Pancreas (tissue), 10 donors: ENCODE measurements at regions not wholly inside any gene's neighbourhood (a gene's known extent, or its start where the extent isn't known, plus 50 kb on each side); places are given as distances from the start of the nearest gene placed in this dataset.

Experiments
- ATAC-seq, 4 donors: fragments of 200-7000 bp; cut with Tn5 transposase; one replicate each; pipeline versions ENCODE4 v1.8.0 to v1.9.1; 2020; ENCODE audit warnings: mild to moderate bottlenecking in 4 of 4, moderate library complexity in 4 of 4
- DNase-seq, 6 donors: peaks; one replicate each; pipeline ENCODE4 v3.0.0-alpha.2; 2020
- FAIRE-seq: peaks from 2 replicates; lab custom pipeline; 2012; peaks lifted over from hg19 to GRCh38; lab: Jason Lieb, UNC
- H3K27ac ChIP-seq, 4 donors: fragments of 200-600 bp; sonication (generic); 1 replicate in 3 of 4; 2 replicates in 1 of 4; pipeline versions ENCODE4 v1.5.0 to v1.8.0; 2020
- H3K27me3 ChIP-seq, 4 donors: fragments of 200-600 bp; one replicate each; pipeline ENCODE4 v1.8.0; 2021
- H3K36me3 ChIP-seq, 3 donors: fragments of 200-600 bp; sonication (generic) in 1 of 3; one replicate each; pipeline versions ENCODE4 v1.5.0 to v1.8.0; 2020 to 2021
- H3K4me1 ChIP-seq, 3 donors: fragments of 200-600 bp; one replicate each; pipeline ENCODE4 v1.8.0; 2021
- H3K4me3 ChIP-seq, 4 donors: fragments of 200-600 bp; sonication (generic) in 2 of 4; one replicate each; pipeline versions ENCODE4 v1.5.0 to v1.8.0; 2020 to 2021
- H3K9me3 ChIP-seq, 4 donors: fragments of 200-600 bp; one replicate each; pipeline ENCODE4 v1.8.0; 2021
- CTCF ChIP-seq, 4 donors: fragments of 200-600 bp; sonication (generic) in 3 of 4; IDR thresholded peaks; one replicate each; pipeline versions ENCODE4 v1.5.0 to v1.8.0; 2021; ENCODE audit warnings: antibody characterized with exemption in 4 of 4
- WGBS, 2 donors: extraction: QIAGEN DNeasy Blood & Tissue Kit; methylation state at CpG; one replicate each; pipeline ENCODE4 v1.1.7; 2013; 5-methylcytosine and 5-hydroxymethylcytosine counted together
- intact Hi-C, 3 donors: fragments of 100-400 bp; cut with DNase I; formaldehyde crosslinking; loops; one replicate each; pipeline versions ENCODE4 v1.11.1 to v1.14.2; 2022
- donor health status: healthy with polysubstance abuse.
- donor health status: DM: no; HTN: no; CAD: no; lungs with moderate emphysema.
- donor health status: DM: no; HTN: no; CAD: no.
- donor health status: control.
- donor health status: control.
- donor health status: Bipolar disorder and iron deficiency.
- donor health status: DM: yes; HTN: yes; CAD: no.
- donor health status: DM: no; HTN: no; CAD: no.
- donor health status: DM: no; HTN: no; CAD: no.
- donor health status: DM: yes; HTN: yes; CAD: no.

- no peak for TF ChIP-seq CTCF (IDR thresholded peaks at IDR 0.05)
- no peak for DNase-seq
- no peak for ATAC-seq
- intact Hi-C loops = no loop called here
- Histone ChIP-seq H3K4me3 (no peak overlapping the region), H3K36me3 (no peaks in the 10 kb centered on the region), H3K4me1 (no peaks in the 10 kb centered on the region), H3K27ac (no peak overlapping the region), H3K27me3 (no peaks in the 10 kb centered on the region), H3K9me3 (no peaks in the 10 kb centered on the region)
- FAIRE-seq = no peak
- 7 to 11% methylated on average over 2 of the region's 2 CpGs for WGBS, 2 donors
These were observed 457.7 kb upstream of the SYT1 start for GRCh38 chr12:78406828-78407227.

- no peaks in the 10 kb centered on the region for H3K9me3 ChIP-seq
- H3K27me3 ChIP-seq = no peaks in the 10 kb centered on the region
- no peak for ATAC-seq
- no peak for FAIRE-seq
- H3K36me3 ChIP-seq = no peaks in the 10 kb centered on the region
- WGBS, 2 donors = 56 to 57% methylated on average over 2 of the region's 2 CpGs
- intact Hi-C loops = no loop called here
- no peak for DNase-seq
- TF ChIP-seq CTCF (IDR thresholded peaks at IDR 0.05) = no peak
- H3K4me3 ChIP-seq = no peak overlapping the region
- H3K4me1 ChIP-seq = no peaks in the 10 kb centered on the region
- H3K27ac ChIP-seq = no peak overlapping the region
These were observed 456.9 kb upstream of the SYT1 start for GRCh38 chr12:78407722-78408121.

- intact Hi-C loops = no loop called here
- no peaks in the 10 kb centered on the region for H3K9me3 ChIP-seq
- H3K27me3 ChIP-seq = no peaks in the 10 kb centered on the region
- no peaks in the 10 kb centered on the region for H3K4me1 ChIP-seq
- TF ChIP-seq CTCF (IDR thresholded peaks at IDR 0.05) = no peak
- no peak for FAIRE-seq
- WGBS, 2 donors = 70% methylated on average over 1 of the region's 1 CpG
- ATAC-seq = no peak
- H3K27ac ChIP-seq = no peak overlapping the region
- H3K4me3 ChIP-seq = no peak overlapping the region
- no peak for DNase-seq
- H3K36me3 ChIP-seq = no peaks in the 10 kb centered on the region
These were observed 450.5 kb upstream of the SYT1 start for GRCh38 chr12:78414071-78414470.

GRCh38 chr12:78418919-78419318 is 445.7 kb upstream of the SYT1 start:
- no peak for DNase-seq
- WGBS, 2 donors = 30 to 62% methylated on average over 2 of the region's 2 CpGs
- TF ChIP-seq CTCF (IDR thresholded peaks at IDR 0.05) = no peak

GRCh38 chr12:78419513-78419912 is 445.1 kb upstream of the SYT1 start:
- H3K36me3 ChIP-seq = no peaks in the 10 kb centered on the region
- DNase-seq (no peak), ATAC-seq (no peak), FAIRE-seq (no peak)
- 70 to 81% methylated on average over 3 of the region's 3 CpGs for whole genome bisulfite sequencing, 2 donors
- no peaks in the 10 kb centered on the region for H3K4me1 ChIP-seq
- intact Hi-C loops = no loop called here
- no peaks in the 10 kb centered on the region for H3K27me3 ChIP-seq
- no peak overlapping the region for H3K27ac ChIP-seq
- no peak overlapping the region for H3K4me3 ChIP-seq
- no peaks in the 10 kb centered on the region for H3K9me3 ChIP-seq
- TF ChIP-seq CTCF (IDR thresholded peaks at IDR 0.05) = no peak

More at GRCh38 chr12:78418919-78419318, 445.7 kb upstream of the SYT1 start:
- Histone ChIP-seq H3K36me3 (no peaks in the 10 kb centered on the region), H3K9me3 (no peaks in the 10 kb centered on the region), H3K4me1 (no peaks in the 10 kb centered on the region), H3K27me3 (no peaks in the 10 kb centered on the region), H3K4me3 (no peak overlapping the region), H3K27ac (no peak overlapping the region)
- intact Hi-C loops = no loop called here
- ATAC-seq = no peak
- no peak for FAIRE-seq
